ENCODE measurements at regions not wholly inside any gene's neighbourhood (a gene's known extent, or its start where the extent isn't known, plus 50 kb on each side); places are given as distances from the start of the nearest gene placed in this dataset.

DNA sequence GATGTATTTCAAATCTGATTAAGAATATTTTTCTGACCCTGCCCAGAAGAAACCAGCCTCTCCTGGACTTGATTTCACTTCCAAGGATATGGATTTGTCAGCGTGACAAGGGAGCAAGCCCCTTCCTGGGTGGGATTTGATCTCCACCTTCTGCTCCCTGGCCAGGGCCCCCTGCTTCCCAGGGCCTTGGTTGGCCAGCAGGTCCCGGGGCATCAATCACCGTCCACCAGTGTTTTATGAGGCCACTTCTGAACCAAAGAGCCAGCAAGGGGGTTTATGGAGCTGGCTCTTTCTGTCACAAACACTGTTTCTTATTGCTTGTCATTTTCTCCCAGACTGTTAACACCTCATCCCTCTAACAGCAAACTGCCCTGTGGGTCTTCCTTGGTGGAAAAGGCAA lies 320.5 kb upstream of the SKOR2 start:
- 80% methylated on average over 1 of the region's 3 CpGs for WGBS (ENCODE audit: insufficient coverage, low coverage, low lambda C conversion rate, missing lambda C conversion rate)

DNA sequence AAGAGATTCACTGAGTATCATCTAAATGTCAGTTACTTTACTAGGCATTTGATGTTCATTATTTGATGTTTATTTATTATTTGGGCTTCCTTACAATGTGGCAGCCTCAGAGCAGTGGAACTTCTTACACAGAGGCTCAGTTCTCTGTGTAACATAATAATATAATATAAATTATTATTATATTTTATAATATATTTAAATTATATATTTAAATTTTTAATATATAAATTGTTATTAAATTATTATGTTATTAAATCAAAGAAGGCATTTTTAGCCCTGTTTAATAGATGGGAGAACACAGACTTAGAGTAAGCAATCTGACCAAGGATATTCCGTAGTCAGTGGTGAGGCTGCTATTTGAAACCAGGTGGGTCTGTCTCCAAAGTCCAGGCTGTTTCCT lies 315.3 kb upstream of the SKOR2 start:
- intact Hi-C loops (cut with DNase I): no loop called here
- no peak for DNase-seq

More for the DNA sequence above, 320.5 kb upstream of the SKOR2 start:
- ATAC-seq: no peak
- no peaks in the 10 kb centered on the region for H3K4me1 ChIP-seq
- H3K27me3 ChIP-seq: no peaks in the 10 kb centered on the region
- no peaks in the 10 kb centered on the region for H3K36me3 ChIP-seq
- H3K27ac ChIP-seq: no peak overlapping the region
- TF ChIP-seq POLR2A (IDR thresholded peaks at IDR 0.05): no peak
- TF ChIP-seq, protein P1, sequence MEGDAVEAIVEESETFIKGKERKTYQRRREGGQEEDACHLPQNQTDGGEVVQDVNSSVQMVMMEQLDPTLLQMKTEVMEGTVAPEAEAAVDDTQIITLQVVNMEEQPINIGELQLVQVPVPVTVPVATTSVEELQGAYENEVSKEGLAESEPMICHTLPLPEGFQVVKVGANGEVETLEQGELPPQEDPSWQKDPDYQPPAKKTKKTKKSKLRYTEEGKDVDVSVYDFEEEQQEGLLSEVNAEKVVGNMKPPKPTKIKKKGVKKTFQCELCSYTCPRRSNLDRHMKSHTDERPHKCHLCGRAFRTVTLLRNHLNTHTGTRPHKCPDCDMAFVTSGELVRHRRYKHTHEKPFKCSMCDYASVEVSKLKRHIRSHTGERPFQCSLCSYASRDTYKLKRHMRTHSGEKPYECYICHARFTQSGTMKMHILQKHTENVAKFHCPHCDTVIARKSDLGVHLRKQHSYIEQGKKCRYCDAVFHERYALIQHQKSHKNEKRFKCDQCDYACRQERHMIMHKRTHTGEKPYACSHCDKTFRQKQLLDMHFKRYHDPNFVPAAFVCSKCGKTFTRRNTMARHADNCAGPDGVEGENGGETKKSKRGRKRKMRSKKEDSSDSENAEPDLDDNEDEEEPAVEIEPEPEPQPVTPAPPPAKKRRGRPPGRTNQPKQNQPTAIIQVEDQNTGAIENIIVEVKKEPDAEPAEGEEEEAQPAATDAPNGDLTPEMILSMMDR (IDR thresholded peaks at IDR 0.05): no peak
- intact Hi-C loops (cut with DNase I): no loop called here
- no peak for DNase-seq
- no peaks in the 10 kb centered on the region for H3K9me3 ChIP-seq
- H3K4me3 ChIP-seq: no peak overlapping the region

DNA sequence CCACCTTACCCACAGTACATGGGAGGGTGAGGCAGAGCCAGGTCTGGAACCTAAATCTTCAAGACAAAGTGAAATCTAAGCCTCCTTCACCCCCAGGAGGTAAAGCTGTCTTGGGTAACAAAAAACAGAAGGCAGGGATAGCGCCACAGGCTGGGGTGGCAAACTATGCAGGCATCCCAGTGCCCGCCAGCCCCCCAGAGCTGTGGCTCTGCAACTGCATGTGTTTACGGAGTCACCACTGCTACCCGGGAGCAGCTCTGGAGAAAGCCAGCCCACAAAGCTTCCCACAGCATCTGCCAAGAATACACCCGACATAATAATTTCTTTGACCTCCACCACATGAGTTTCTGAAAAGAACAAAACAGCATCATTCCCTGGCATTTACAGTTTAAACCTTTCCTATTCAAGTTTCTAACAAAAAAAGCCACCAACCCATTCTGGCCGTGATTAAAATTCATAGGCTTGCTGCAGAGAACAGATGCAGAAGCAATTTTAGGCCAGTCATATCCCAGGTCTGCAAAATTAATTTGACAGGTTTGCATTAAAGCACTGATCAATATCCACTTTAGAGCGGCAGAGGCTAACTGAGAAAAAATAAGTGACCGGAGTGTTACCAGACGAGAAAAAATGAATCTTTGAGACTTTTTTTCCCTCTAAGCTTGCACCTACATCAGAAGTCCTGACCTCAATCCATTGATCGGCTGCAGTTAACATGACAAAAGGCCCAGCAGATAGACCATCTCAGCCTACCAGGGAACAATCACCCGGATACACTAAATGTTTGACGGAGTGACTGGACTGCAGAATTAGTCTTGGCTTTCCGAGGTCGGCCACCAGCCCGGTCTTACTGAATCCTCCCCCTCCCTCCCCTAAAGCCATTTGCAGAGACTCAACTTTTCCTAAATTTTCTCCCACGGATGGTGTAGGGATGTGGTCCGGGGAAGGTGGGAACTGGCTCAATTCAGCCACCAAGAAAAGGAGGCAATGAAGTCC lies 309.6 kb upstream of the SKOR2 start:
- Histone ChIP-seq H3K36me3 (no peaks in the 10 kb centered on the region), H3K27me3 (no peaks in the 10 kb centered on the region), H3K4me3 (no peak overlapping the region), H3K27ac (no peak overlapping the region), H3K4me1 (no peaks in the 10 kb centered on the region), H3K9me3 (no peaks in the 10 kb centered on the region)
- intact Hi-C loops (cut with DNase I): no loop called here
- TF ChIP-seq, protein P1 (IDR thresholded peaks at IDR 0.05): no peak
- ATAC-seq (no peak), DNase-seq (no peak)
- WGBS (ENCODE audit: insufficient coverage, low coverage, low lambda C conversion rate, missing lambda C conversion rate): 29% methylated on average over 15 of the region's 17 CpGs

More for the DNA sequence above, 315.3 kb upstream of the SKOR2 start:
- H3K9me3 ChIP-seq: no peaks in the 10 kb centered on the region
- no peaks in the 10 kb centered on the region for H3K27me3 ChIP-seq
- no peak for TF ChIP-seq POLR2A (IDR thresholded peaks at IDR 0.05)
- TF ChIP-seq, protein P1 (IDR thresholded peaks at IDR 0.05): no peak
- ATAC-seq: no peak
- no peak overlapping the region for H3K4me3 ChIP-seq
- H3K27ac ChIP-seq: no peak overlapping the region
- WGBS (ENCODE audit: insufficient coverage, low coverage, low lambda C conversion rate, missing lambda C conversion rate): 78% methylated on average over 1 of the region's 1 CpG
- H3K36me3 ChIP-seq: no peaks in the 10 kb centered on the region
- no peaks in the 10 kb centered on the region for H3K4me1 ChIP-seq

DNA sequence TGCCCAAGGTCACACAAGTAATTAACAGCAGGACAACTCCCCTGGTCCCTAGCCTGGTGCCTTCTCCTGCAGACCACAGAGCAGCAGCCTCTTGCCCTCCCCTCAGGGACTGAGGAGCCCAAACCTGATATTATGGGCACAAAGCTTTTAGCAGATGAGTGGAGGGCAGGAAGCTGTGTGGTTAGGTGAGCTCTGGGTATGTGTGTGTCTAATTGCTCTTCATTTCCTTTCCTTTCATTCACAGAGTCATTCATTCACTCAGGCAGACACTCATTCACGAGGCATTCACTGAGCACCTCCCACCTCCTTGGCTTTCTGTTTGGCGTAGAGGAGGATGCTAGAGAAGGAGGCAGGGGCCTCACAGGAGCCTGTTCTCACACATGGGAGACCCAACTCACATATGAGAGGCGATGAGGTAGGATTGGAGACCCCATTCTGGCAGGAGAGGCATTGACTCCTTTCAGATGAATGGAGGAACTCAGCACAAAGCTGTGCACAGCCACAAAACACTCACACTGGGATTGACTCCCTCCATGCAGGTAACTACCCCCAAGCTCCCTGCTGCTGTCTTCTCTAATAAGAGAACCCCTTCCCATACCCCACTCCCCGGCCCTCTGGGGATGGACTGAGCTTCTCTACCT lies 306.8 kb upstream of the SKOR2 start:
- no peak overlapping the region for H3K4me3 ChIP-seq
- 26% methylated on average over 2 of the region's 4 CpGs for WGBS (ENCODE audit: insufficient coverage, low coverage, low lambda C conversion rate, missing lambda C conversion rate)
- H3K4me1 ChIP-seq: no peaks in the 10 kb centered on the region
- DNase-seq: no peak
- no peaks in the 10 kb centered on the region for H3K36me3 ChIP-seq
- no peaks in the 10 kb centered on the region for H3K27me3 ChIP-seq
- ATAC-seq: no peak
- TF ChIP-seq, protein P1 (IDR thresholded peaks at IDR 0.05): no peak
- no peak for TF ChIP-seq POLR2A (IDR thresholded peaks at IDR 0.05)
- no peaks in the 10 kb centered on the region for H3K9me3 ChIP-seq
- no peak overlapping the region for H3K27ac ChIP-seq
- intact Hi-C loops (cut with DNase I): no loop called here

Data from right lobe of liver (tissue), 6 donors.